H1 (cell line): ENCODE measurements at regions not wholly inside any gene's neighbourhood (a gene's known extent, or its start where the extent isn't known, plus 50 kb on each side); places are given as distances from the start of the nearest gene placed in this dataset.

ENCODE experiments used
- CTCF ChIA-PET: fragments of 300-600 bp; sonication (Branson Sonifier 250); formaldehyde crosslinking; loops from one replicate; lab custom pipeline; 2021; ENCODE audit not compliant: partially characterized antibody; lab: Charles Lee
- POLR2A ChIA-PET: fragments of 300-600 bp; sonication (Branson Sonifier 250); formaldehyde crosslinking; loops from one replicate; lab custom pipeline; 2021; ENCODE audit warnings: inconsistent platforms; ENCODE audit not compliant: partially characterized antibody; lab: Charles Lee
- DNase-seq, 2 experiments: peaks; one replicate each; pipeline versions ENCODE4 v3.0.0 to v3.0.0-alpha.2; 2010 to 2022; ENCODE audit warnings: low spot score in 2 of 2, low read depth in 1 of 2, mixed read lengths in 1 of 2
- FAIRE-seq: peaks from 2 replicates; lab custom pipeline; 2011; peaks lifted over from hg19 to GRCh38; lab: Jason Lieb, UNC
- H2AFZ ChIP-seq: 2 replicates; pipeline ENCODE4 v1.8.1; 2012; ENCODE audit warnings: low read length, inconsistent platforms
- H2AK5ac ChIP-seq: 2 replicates; pipeline ENCODE4 v1.6.1; 2013; ENCODE audit warnings: low read depth, low read length
- H2BK120ac ChIP-seq: replicated peaks from 2 replicates; pipeline ENCODE3; 2013; ENCODE audit warnings: low read depth, low read length, inconsistent platforms
- H2BK12ac ChIP-seq: 2 replicates; pipeline ENCODE4 v1.6.1; 2013; ENCODE audit warnings: low read depth, low read length
- H2BK15ac ChIP-seq: 2 replicates; pipeline ENCODE4 v1.6.1; 2013; ENCODE audit warnings: low read length
- H2BK20ac ChIP-seq: 2 replicates; pipeline ENCODE4 v1.6.1; 2013; ENCODE audit warnings: low read length
- H2BK5ac ChIP-seq: 2 replicates; pipeline ENCODE4 v1.6.1; 2013; ENCODE audit warnings: low read depth, low read length
- H3K14ac ChIP-seq: 2 replicates; pipeline ENCODE4 v1.6.1; 2013; ENCODE audit warnings: inconsistent platforms; ENCODE audit not compliant: insufficient read length
- H3K18ac ChIP-seq: 2 replicates; pipeline ENCODE4 v1.6.1; 2013; ENCODE audit warnings: low read length; ENCODE audit errors: extremely low read depth
- H3K23ac ChIP-seq: 2 replicates; pipeline ENCODE4 v1.6.1; 2013; ENCODE audit warnings: inconsistent platforms; ENCODE audit not compliant: insufficient read length
- H3K23me2 ChIP-seq: 2 replicates; pipeline ENCODE4 v1.6.1; 2013; ENCODE audit warnings: low read depth, low read length
- H3K27ac ChIP-seq: 2 replicates; pipeline ENCODE4 v1.6.1; 2011; ENCODE audit warnings: low read depth, low read length, inconsistent platforms
- H3K27me3 ChIP-seq, 4 experiments: replicated peaks in 1 of 4; 1 replicate in 1 of 4; 2 replicates in 3 of 4; pipeline versions ENCODE4 v1.6.1 to v1.8.1; 2011 to 2013; ENCODE audit warnings: low read length in 3 of 4, mild to moderate bottlenecking in 3 of 4, inconsistent platforms in 2 of 4, mixed read lengths in 2 of 4, moderate library complexity in 1 of 4; ENCODE audit not compliant: control insufficient read depth in 3 of 4, insufficient read depth in 3 of 4; ENCODE audit errors: extremely low read depth in 1 of 4
- H3K36me3 ChIP-seq, 4 experiments: 2 replicates each; pipeline versions ENCODE4 v1.6.1 to v1.8.1; 2011 to 2013; ENCODE audit warnings: mild to moderate bottlenecking in 4 of 4, low read length in 3 of 4, moderate library complexity in 2 of 4, control low read depth in 1 of 4, inconsistent platforms in 1 of 4; ENCODE audit not compliant: insufficient read depth in 4 of 4, control insufficient read depth in 2 of 4
- H3K4ac ChIP-seq: replicated peaks from 2 replicates; pipeline ENCODE3; 2013; ENCODE audit warnings: low read length, low read depth, mixed read lengths, inconsistent platforms; ENCODE audit not compliant: insufficient read length
- H3K4me1 ChIP-seq, 4 experiments: replicated peaks in 1 of 4; 1 replicate in 1 of 4; 2 replicates in 3 of 4; pipeline versions ENCODE4 v1.6.1 to v1.8.1; 2011 to 2013; ENCODE audit warnings: low read length in 3 of 4, inconsistent platforms in 2 of 4, mixed read lengths in 1 of 4; ENCODE audit not compliant: insufficient read depth in 4 of 4, control insufficient read depth in 3 of 4
- H3K4me2 ChIP-seq, 2 experiments: 2 replicates each; pipeline versions ENCODE4 v1.6.1 to v1.8.1; 2011 to 2013; ENCODE audit warnings: low read depth in 2 of 2, low read length in 2 of 2, control low read depth in 1 of 2, inconsistent platforms in 1 of 2, mild to moderate bottlenecking in 1 of 2; ENCODE audit not compliant: insufficient read depth in 1 of 2
- H3K4me3 ChIP-seq, 4 experiments: fragments of 200-600, 300-600 bp in 1 of 4; sonication (generic), shearing (Covaris generic), sonication (Bioruptor Twin) in 1 of 4; 2 replicates each; pipeline versions ENCODE4 v1.5.1 to v1.8.1; 2011 to 2016; ENCODE audit warnings: low read length in 4 of 4, low read depth in 3 of 4, control low read depth in 2 of 4, inconsistent platforms in 2 of 4, mild to moderate bottlenecking in 2 of 4, mixed read lengths in 1 of 4, moderate library complexity in 1 of 4; ENCODE audit not compliant: insufficient read depth in 2 of 4; ENCODE audit errors: extremely low read depth in 1 of 4
- H3K56ac ChIP-seq: replicated peaks from 2 replicates; pipeline ENCODE3; 2013; ENCODE audit warnings: low read depth, mild to moderate bottlenecking, mixed read lengths, low read length, inconsistent platforms; ENCODE audit not compliant: insufficient read length
- H3K79me1 ChIP-seq: 2 replicates; pipeline ENCODE4 v1.6.1; 2013; ENCODE audit warnings: low read depth, low read length, control low read depth
- H3K79me2 ChIP-seq, 2 experiments: 2 replicates each; pipeline versions ENCODE4 v1.6.1 to v1.8.1; 2012 to 2013; ENCODE audit warnings: low read length in 2 of 2, mild to moderate bottlenecking in 2 of 2, inconsistent platforms in 1 of 2; ENCODE audit not compliant: insufficient read depth in 2 of 2, control insufficient read depth in 1 of 2
- H3K9ac ChIP-seq, 4 experiments: replicated peaks in 1 of 4; 1 replicate in 1 of 4; 2 replicates in 3 of 4; pipeline versions ENCODE4 v1.6.1 to v1.8.1; 2011 to 2013; ENCODE audit warnings: low read depth in 3 of 4, low read length in 3 of 4, control low read depth in 2 of 4, mild to moderate bottlenecking in 2 of 4, moderate library complexity in 2 of 4, inconsistent platforms in 1 of 4; ENCODE audit errors: extremely low read depth in 1 of 4
- H3K9me3 ChIP-seq, 2 experiments: 2 replicates each; pipeline versions ENCODE4 v1.6.1 to v1.8.1; 2012 to 2013; ENCODE audit warnings: mild to moderate bottlenecking in 2 of 2, moderate library complexity in 2 of 2, control low read depth in 1 of 2, inconsistent platforms in 1 of 2, low read depth in 1 of 2, low read length in 1 of 2, mixed read lengths in 1 of 2; ENCODE audit not compliant: insufficient read depth in 2 of 2
- H4K20me1 ChIP-seq, 2 experiments: replicated peaks in 1 of 2; 2 replicates each; pipeline versions ENCODE3 to v1.8.1; 2011 to 2013; ENCODE audit warnings: inconsistent platforms in 2 of 2, low read length in 2 of 2, mild to moderate bottlenecking in 1 of 2; ENCODE audit not compliant: insufficient read depth in 2 of 2, control insufficient read depth in 1 of 2
- H4K5ac ChIP-seq: 2 replicates; pipeline ENCODE4 v1.6.1; 2013; ENCODE audit warnings: low read length, low read depth, mixed read lengths, inconsistent platforms; ENCODE audit not compliant: insufficient read length
- H4K8ac ChIP-seq: 2 replicates; pipeline ENCODE4 v1.8.0; 2013; ENCODE audit warnings: mild to moderate bottlenecking, moderate library complexity, low read length, inconsistent platforms; ENCODE audit not compliant: insufficient read depth; ENCODE audit errors: extremely low read depth
- H4K91ac ChIP-seq: replicated peaks from 2 replicates; pipeline ENCODE3; 2013; ENCODE audit warnings: low read length, mixed read lengths, inconsistent platforms; ENCODE audit not compliant: insufficient read length
- E2F6 ChIP-seq: IDR thresholded peaks from 2 replicates; pipeline ENCODE4 v1.6.1; 2012; ENCODE audit warnings: inconsistent platforms
- MAX ChIP-seq: IDR thresholded peaks from 2 replicates; pipeline ENCODE4 v1.6.1; 2012; ENCODE audit warnings: inconsistent platforms
- RFX5 ChIP-seq: IDR thresholded peaks from 2 replicates; pipeline ENCODE4 v1.6.1; 2011; ENCODE audit warnings: low read depth, low read length, improper control_type of control experiment, borderline replicate concordance
- SIRT6 ChIP-seq: IDR thresholded peaks from one replicate; pipeline ENCODE4 v1.7.1; 2012; ENCODE audit warnings: low read length, inconsistent platforms
- WGBS, 2 experiments: shearing (Covaris generic) in 1 of 2; methylation state at CpG; one replicate each; pipeline versions ENCODE4 v1.1.6 to v1.1.7; 2013 to 2015; ENCODE audit warnings: low lambda C conversion rate in 2 of 2, mixed read lengths in 2 of 2, inconsistent platforms in 1 of 2, low coverage in 1 of 2, missing lambda C conversion rate in 1 of 2; ENCODE audit not compliant: insufficient replicate concordance in 2 of 2, insufficient coverage in 1 of 2, insufficient read length in 1 of 2; ENCODE audit errors: extremely low coverage in 1 of 2, missing lambda C conversion rate in 1 of 2; 5-methylcytosine and 5-hydroxymethylcytosine counted together

GRCh38 chr1:83725735-83726360 is 273.1 kb downstream of the TTLL7 start:
- Histone ChIP-seq H3K36me3 (no peaks in the 10 kb centered on the region), H4K8ac (no peak overlapping the region), H2AK5ac (no peak overlapping the region), H3K4me1 (peaks cover 0 to 3% (median 0%) of the 10 kb centered on the region in 4 experiments; a peak in 1 of 7 replicates), H3K18ac (no peak overlapping the region), H3K79me1 (no peaks in the 10 kb centered on the region), H3K27me3 (no peaks in the 10 kb centered on the region), H3K4me3 (no peak overlapping the region), H3K14ac (no peak overlapping the region), H3K9me3 (no peaks in the 10 kb centered on the region), H2BK5ac (no peak overlapping the region), H3K79me2 (no peaks in the 10 kb centered on the region), H3K27ac (no peak overlapping the region), H2BK20ac (no peak overlapping the region), H3K23ac (no peak overlapping the region), H2BK15ac (no peak overlapping the region), H3K56ac (no peak overlapping the region), H4K5ac (no peak overlapping the region), H4K20me1 (no peaks in the 10 kb centered on the region), H2AFZ (peak overlapping the region; percentile 95), H3K23me2 (no peaks in the 10 kb centered on the region), H2BK12ac (no peak overlapping the region), H3K4me2 (no peak overlapping the region; a peak in 1 of 4 replicates), H4K91ac (no peak overlapping the region), H2BK120ac (no peak overlapping the region), H3K4ac (no peak overlapping the region), H3K9ac (no peak overlapping the region)
- POLR2A ChIA-PET: no interaction called here
- CTCF ChIA-PET: no interaction called here
- DNase-seq: no peak
- TF ChIP-seq RFX5 (no peak), MAX (no peak), SIRT6 (no peak), E2F6 (no peak)
- WGBS, 2 experiments: 96% methylated on average over 5 of the region's 5 CpGs; no CpG with 5 or more reads in 1 of the 2 experiments
- FAIRE-seq: peak; percentile 60
